ENCODE measurements at regions not wholly inside any gene's neighbourhood (a gene's known extent, or its start where the extent isn't known, plus 50 kb on each side); places are given as distances from the start of the nearest gene placed in this dataset.

DNA sequence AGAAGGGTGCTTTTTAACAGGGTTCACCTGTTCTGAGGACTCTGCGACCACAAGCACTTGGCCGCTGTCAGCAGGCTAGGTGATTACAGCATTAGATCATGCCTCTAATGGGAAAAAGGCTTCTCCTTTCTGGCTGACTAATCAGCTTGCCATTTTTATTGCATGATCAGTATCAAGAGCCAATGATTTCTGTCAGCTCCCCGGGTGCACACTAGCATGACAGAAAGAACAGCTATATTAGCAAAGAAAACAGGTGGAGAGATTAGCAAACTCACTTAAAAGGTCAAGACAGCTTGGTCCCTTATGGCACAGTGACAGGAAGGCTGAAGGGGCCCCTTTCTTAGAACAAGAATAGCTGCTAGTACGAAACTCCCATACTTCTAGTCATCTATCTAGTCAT, 170.0 kb downstream of the SMIM20 start:
- TF ChIP-seq YY1 (IDR thresholded peaks at IDR 0.05; ENCODE audit: low read depth) (no peak), RAD21 (IDR thresholded peaks at IDR 0.05; ENCODE audit: low read depth) (no peak), EGR1 (IDR thresholded peaks at IDR 0.05) (no peak), NFIC (IDR thresholded peaks at IDR 0.05) (peak; percentile 75), TEAD4 (IDR thresholded peaks at IDR 0.05) (peak; percentile 71), TCF12 (IDR thresholded peaks at IDR 0.05; ENCODE audit: low read depth) (peak; percentile 60; the same call in 1 of the 2 replicates), TAF1 (IDR thresholded peaks at IDR 0.05; ENCODE audit: low read depth) (no peak), CEBPB (IDR thresholded peaks at IDR 0.05) (0 out of 2 replicates have a peak, but pooled peaks have one; percentile 10), CREB1 (IDR thresholded peaks at IDR 0.05; ENCODE audit: low read depth) (no peak), EP300 (IDR thresholded peaks at IDR 0.05; ENCODE audit: borderline replicate concordance) (0 out of 2 replicates have a peak, but pooled peaks have one; percentile 28), FOXM1 (IDR thresholded peaks at IDR 0.05; ENCODE audit: borderline replicate concordance, low read depth) (no peak)
- TF ChIP-seq, protein P1, sequence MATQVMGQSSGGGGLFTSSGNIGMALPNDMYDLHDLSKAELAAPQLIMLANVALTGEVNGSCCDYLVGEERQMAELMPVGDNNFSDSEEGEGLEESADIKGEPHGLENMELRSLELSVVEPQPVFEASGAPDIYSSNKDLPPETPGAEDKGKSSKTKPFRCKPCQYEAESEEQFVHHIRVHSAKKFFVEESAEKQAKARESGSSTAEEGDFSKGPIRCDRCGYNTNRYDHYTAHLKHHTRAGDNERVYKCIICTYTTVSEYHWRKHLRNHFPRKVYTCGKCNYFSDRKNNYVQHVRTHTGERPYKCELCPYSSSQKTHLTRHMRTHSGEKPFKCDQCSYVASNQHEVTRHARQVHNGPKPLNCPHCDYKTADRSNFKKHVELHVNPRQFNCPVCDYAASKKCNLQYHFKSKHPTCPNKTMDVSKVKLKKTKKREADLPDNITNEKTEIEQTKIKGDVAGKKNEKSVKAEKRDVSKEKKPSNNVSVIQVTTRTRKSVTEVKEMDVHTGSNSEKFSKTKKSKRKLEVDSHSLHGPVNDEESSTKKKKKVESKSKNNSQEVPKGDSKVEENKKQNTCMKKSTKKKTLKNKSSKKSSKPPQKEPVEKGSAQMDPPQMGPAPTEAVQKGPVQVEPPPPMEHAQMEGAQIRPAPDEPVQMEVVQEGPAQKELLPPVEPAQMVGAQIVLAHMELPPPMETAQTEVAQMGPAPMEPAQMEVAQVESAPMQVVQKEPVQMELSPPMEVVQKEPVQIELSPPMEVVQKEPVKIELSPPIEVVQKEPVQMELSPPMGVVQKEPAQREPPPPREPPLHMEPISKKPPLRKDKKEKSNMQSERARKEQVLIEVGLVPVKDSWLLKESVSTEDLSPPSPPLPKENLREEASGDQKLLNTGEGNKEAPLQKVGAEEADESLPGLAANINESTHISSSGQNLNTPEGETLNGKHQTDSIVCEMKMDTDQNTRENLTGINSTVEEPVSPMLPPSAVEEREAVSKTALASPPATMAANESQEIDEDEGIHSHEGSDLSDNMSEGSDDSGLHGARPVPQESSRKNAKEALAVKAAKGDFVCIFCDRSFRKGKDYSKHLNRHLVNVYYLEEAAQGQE (IDR thresholded peaks at IDR 0.05; ENCODE audit: low read depth): no peak
- TF ChIP-seq, protein P2, sequence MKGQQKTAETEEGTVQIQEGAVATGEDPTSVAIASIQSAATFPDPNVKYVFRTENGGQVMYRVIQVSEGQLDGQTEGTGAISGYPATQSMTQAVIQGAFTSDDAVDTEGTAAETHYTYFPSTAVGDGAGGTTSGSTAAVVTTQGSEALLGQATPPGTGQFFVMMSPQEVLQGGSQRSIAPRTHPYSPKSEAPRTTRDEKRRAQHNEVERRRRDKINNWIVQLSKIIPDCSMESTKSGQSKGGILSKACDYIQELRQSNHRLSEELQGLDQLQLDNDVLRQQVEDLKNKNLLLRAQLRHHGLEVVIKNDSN (IDR thresholded peaks at IDR 0.05): no peak
- TF ChIP-seq, protein P3, sequence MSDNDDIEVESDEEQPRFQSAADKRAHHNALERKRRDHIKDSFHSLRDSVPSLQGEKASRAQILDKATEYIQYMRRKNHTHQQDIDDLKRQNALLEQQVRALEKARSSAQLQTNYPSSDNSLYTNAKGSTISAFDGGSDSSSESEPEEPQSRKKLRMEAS (IDR thresholded peaks at IDR 0.05): no peak

DNA sequence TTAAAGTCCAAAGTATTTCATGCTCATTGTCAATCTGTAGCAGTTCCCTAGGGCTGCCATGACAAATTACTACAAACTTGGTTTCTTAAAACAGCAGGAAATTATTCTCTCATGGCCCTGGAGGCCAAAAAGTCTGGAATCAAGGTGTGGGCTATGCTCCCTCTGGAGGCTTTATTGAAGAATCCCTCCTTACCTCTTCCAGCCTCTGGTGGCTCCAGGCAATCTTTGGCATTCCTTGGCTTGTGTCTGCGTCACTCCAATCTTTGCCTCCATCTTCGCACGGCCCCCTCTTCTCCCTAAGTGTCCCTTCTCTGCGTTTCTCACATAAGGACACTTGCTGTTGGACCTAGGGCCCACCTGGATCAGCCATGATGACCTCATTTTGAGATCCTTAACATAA, 170.4 kb downstream of the SMIM20 start:
- TF ChIP-seq NFIC (IDR thresholded peaks at IDR 0.05) (no peak), TAF1 (IDR thresholded peaks at IDR 0.05; ENCODE audit: low read depth) (no peak), TCF12 (IDR thresholded peaks at IDR 0.05; ENCODE audit: low read depth) (no peak), EP300 (IDR thresholded peaks at IDR 0.05; ENCODE audit: borderline replicate concordance) (no peak), EGR1 (IDR thresholded peaks at IDR 0.05) (no peak)
- TF ChIP-seq, protein P2 (IDR thresholded peaks at IDR 0.05): no peak

DNA sequence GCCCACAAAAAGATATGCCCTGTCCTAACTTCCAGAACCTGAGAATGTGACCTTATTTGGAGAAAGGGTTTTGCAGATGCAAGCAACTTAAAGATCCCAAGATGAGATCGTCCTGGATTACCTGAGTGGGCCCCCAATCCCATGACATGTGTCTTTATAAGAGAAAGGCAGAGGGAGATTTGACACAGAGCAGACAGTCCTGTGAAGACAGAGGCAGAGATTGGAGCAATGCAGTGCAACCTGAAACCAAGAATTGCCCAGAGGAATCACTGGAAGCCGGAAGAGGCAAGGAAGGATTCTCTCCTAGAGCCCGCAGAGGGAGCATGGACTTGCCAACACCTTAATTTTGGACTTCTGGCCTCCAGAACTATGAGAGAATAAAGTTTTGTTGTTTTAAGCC, 171.5 kb downstream of the SMIM20 start:
- no peak for TF ChIP-seq NFIC (IDR thresholded peaks at IDR 0.05)
- TF ChIP-seq TAF1 (IDR thresholded peaks at IDR 0.05; ENCODE audit: low read depth): no peak
- no peak for TF ChIP-seq TEAD4 (IDR thresholded peaks at IDR 0.05)
- no peak for TF ChIP-seq RAD21 (IDR thresholded peaks at IDR 0.05; ENCODE audit: low read depth)
- no peak for TF ChIP-seq CEBPB (IDR thresholded peaks at IDR 0.05)
- TF ChIP-seq EP300 (IDR thresholded peaks at IDR 0.05; ENCODE audit: borderline replicate concordance): no peak
- TF ChIP-seq, protein P3 (IDR thresholded peaks at IDR 0.05): no peak
- no peak for TF ChIP-seq TCF12 (IDR thresholded peaks at IDR 0.05; ENCODE audit: low read depth)

DNA sequence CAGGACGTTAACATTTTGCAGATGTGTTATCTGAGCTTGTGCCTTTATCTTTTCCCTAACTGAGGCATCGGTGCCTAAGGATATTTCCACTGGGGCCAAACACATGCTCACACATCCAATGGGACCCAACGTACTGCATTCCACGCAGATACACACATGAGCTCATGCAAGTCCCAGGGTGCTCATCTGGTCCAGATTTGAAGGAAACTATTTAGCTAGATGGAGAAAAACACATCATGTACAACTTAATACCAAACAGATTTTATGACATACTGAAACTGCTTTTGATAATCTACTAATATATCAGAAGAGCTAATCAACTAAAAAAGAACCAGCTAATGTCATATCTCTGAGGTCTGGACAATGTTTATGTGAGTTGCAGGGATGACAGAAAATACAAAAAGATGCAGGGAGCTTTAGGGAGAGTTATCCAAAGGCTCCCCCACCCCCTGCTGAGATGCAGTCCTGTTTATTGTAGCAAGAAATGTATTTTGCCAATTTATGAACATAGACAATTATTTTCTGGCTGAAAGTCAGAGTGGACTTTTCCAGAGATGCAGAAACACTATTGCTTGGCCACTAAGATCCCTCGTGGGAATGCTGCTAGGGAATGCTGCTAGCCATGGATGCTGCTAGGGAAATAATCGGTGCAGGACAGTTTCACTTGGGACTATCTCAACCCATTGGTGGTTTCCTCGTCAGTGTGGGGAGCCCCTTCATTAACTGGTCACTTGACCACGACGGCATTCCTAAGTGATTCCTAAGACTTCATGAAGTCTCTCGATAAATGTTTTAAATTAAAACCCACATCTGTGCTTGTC, 172.8 kb downstream of the SMIM20 start:
- TF ChIP-seq RAD21 (IDR thresholded peaks at IDR 0.05; ENCODE audit: low read depth) (no peak), YY1 (IDR thresholded peaks at IDR 0.05; ENCODE audit: low read depth) (no peak), NFIC (IDR thresholded peaks at IDR 0.05) (no peak)
- TF ChIP-seq, protein P1 (IDR thresholded peaks at IDR 0.05; ENCODE audit: low read depth): no peak

DNA sequence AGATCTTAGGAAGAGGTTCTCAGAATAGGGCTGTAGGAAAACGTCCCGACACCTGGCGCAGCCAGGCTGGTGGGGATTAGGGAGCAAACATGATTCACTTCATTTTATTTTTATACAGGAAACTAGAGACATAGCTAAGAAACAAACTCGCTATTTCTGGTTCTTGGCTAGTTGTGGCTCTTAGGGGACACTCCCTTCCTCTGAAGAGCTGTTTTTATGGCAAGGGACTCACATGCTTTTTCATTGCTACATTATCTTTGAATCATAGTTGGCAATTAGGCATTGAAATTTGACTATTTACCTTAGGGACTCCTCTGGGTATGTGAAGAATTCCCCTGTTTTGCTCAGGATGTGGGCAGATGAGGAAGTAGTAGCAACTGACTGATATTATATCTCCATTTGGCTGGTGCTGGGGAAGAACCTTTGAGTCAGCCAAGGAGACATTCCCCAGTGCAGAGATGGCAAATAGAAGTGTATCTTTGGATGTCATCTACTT, 174.5 kb downstream of the SMIM20 start:
- no peak for TF ChIP-seq NFIC (IDR thresholded peaks at IDR 0.05)
- TF ChIP-seq CREB1 (IDR thresholded peaks at IDR 0.05; ENCODE audit: low read depth): no peak
- TF ChIP-seq ZBTB7A (IDR thresholded peaks at IDR 0.05; ENCODE audit: low read depth): no peak
- TF ChIP-seq, protein P3 (IDR thresholded peaks at IDR 0.05): no peak
- TF ChIP-seq YY1 (IDR thresholded peaks at IDR 0.05; ENCODE audit: low read depth): no peak
- no peak for TF ChIP-seq RAD21 (IDR thresholded peaks at IDR 0.05; ENCODE audit: low read depth)
- no peak for TF ChIP-seq TEAD4 (IDR thresholded peaks at IDR 0.05)
- TF ChIP-seq EGR1 (IDR thresholded peaks at IDR 0.05): no peak
- no peak for TF ChIP-seq EP300 (IDR thresholded peaks at IDR 0.05; ENCODE audit: borderline replicate concordance)
- TF ChIP-seq, protein P1 (IDR thresholded peaks at IDR 0.05; ENCODE audit: low read depth): no peak
- TF ChIP-seq, protein P2 (IDR thresholded peaks at IDR 0.05): no peak
- TF ChIP-seq CEBPB (IDR thresholded peaks at IDR 0.05): no peak
- no peak for TF ChIP-seq FOXM1 (IDR thresholded peaks at IDR 0.05; ENCODE audit: borderline replicate concordance, low read depth)
